Stimulated activated CD4-positive, alpha-beta T cell treated with anti-CD3 and anti-CD28 coated beads, Interleukin-1b, Interleukin-23, amount 100 ng/mL, for 48 hours (primary cell): ENCODE measurements at regions not wholly inside any gene's neighbourhood (a gene's known extent, or its start where the extent isn't known, plus 50 kb on each side); places are given as distances from the start of the nearest gene placed in this dataset.

ENCODE experiments used
- DNase-seq: peaks from one replicate; pipeline ENCODE4 v3.0.0-alpha.2; 2020

- no peak for DNase-seq
These were observed 266.0 kb upstream of the PTGER4 start for GRCh38 chr5:40413743-40414142.

GRCh38 chr5:40412771-40413170 is 266.9 kb upstream of the PTGER4 start:
- DNase-seq = no peak

- no peak for DNase-seq
These were observed 268.6 kb upstream of the PTGER4 start for GRCh38 chr5:40410964-40411635.

GRCh38 chr5:40410231-40410861 is 269.4 kb upstream of the PTGER4 start:
- DNase-seq = peak; percentile 79

- DNase-seq = peak; percentile 30
These were observed 270.1 kb upstream of the PTGER4 start for GRCh38 chr5:40409601-40410000.

- peak; percentile 24 for DNase-seq
These were observed 272.9 kb upstream of the PTGER4 start for GRCh38 chr5:40406741-40407211.

GRCh38 chr5:40405996-40406740 is 273.5 kb upstream of the PTGER4 start:
- no peak for DNase-seq

- no peak for DNase-seq
These were observed 274.5 kb upstream of the PTGER4 start for GRCh38 chr5:40405230-40405629.

- no peak for DNase-seq
These were observed 275.1 kb upstream of the PTGER4 start for GRCh38 chr5:40404613-40405012.

- DNase-seq = peak; percentile 52
These were observed 277.7 kb upstream of the PTGER4 start for GRCh38 chr5:40402007-40402364.

GRCh38 chr5:40401284-40402006 is 278.3 kb upstream of the PTGER4 start:
- DNase-seq = peak; percentile 40

GRCh38 chr5:40400245-40400644 is 279.5 kb upstream of the PTGER4 start:
- no peak for DNase-seq

- DNase-seq = no peak
These were observed 280.4 kb upstream of the PTGER4 start for GRCh38 chr5:40399349-40399748.

- DNase-seq = no peak
These were observed 281.7 kb upstream of the PTGER4 start for GRCh38 chr5:40397976-40398375.

GRCh38 chr5:40397091-40397490 is 282.6 kb upstream of the PTGER4 start:
- no peak for DNase-seq

- DNase-seq = no peak
These were observed 283.4 kb upstream of the PTGER4 start for GRCh38 chr5:40396317-40396716.

- no peak for DNase-seq
These were observed 284.5 kb upstream of the PTGER4 start for GRCh38 chr5:40395251-40395650.

GRCh38 chr5:40394698-40395097 is 285.0 kb upstream of the PTGER4 start:
- no peak for DNase-seq

- DNase-seq = no peak
These were observed 288.1 kb upstream of the PTGER4 start for GRCh38 chr5:40391642-40392041.

GRCh38 chr5:40390281-40391149 is 289.2 kb upstream of the PTGER4 start:
- no peak for DNase-seq

- no peak for DNase-seq
These were observed 290.1 kb upstream of the PTGER4 start for GRCh38 chr5:40389591-40389990.

- peak; percentile 40 for DNase-seq
These were observed 293.4 kb upstream of the PTGER4 start for GRCh38 chr5:40386289-40386688.
